Neuronal stem cell (in vitro differentiated cells): ENCODE measurements at regions not wholly inside any gene's neighbourhood (a gene's known extent, or its start where the extent isn't known, plus 50 kb on each side); places are given as distances from the start of the nearest gene placed in this dataset.
"Not testable (repeated sequence)": the region's sequence is repeated elsewhere in the genome, so short reads cannot be mapped to it uniquely, and the experiment has no call there.

ENCODE experiments used
- DNase-seq: peaks from one replicate; pipeline ENCODE4 v3.0.0-alpha.2; 2013; ENCODE audit warnings: low spot score
- H2AFZ ChIP-seq: one replicate; pipeline ENCODE4 v1.6.1; 2013; ENCODE audit warnings: mild to moderate bottlenecking, low read length, inconsistent platforms
- H2AK5ac ChIP-seq: 2 replicates; pipeline ENCODE4 v1.6.1; 2013; ENCODE audit warnings: low read depth, mild to moderate bottlenecking, inconsistent platforms, low read length, moderate library complexity, mixed read lengths
- H2BK120ac ChIP-seq: 2 replicates; pipeline ENCODE4 v1.6.1; 2013; ENCODE audit warnings: low read depth, mild to moderate bottlenecking, inconsistent platforms, low read length, moderate library complexity, mixed read lengths
- H2BK12ac ChIP-seq: one replicate; pipeline ENCODE4 v1.6.1; 2013; ENCODE audit warnings: low read length, inconsistent platforms
- H2BK15ac ChIP-seq: 2 replicates; pipeline ENCODE4 v1.6.1; 2013; ENCODE audit warnings: mild to moderate bottlenecking, low read length, inconsistent platforms, mixed read lengths
- H2BK5ac ChIP-seq: one replicate; pipeline ENCODE4 v1.6.1; 2013; ENCODE audit warnings: inconsistent platforms, mild to moderate bottlenecking, low read length, moderate library complexity
- H3K14ac ChIP-seq: one replicate; pipeline ENCODE4 v1.6.1; 2013; ENCODE audit warnings: low read length, inconsistent platforms
- H3K18ac ChIP-seq: 2 replicates; pipeline ENCODE4 v1.6.1; 2013; ENCODE audit warnings: low read length, inconsistent platforms
- H3K23ac ChIP-seq: 2 replicates; pipeline ENCODE4 v1.6.1; 2013; ENCODE audit warnings: low read depth, mild to moderate bottlenecking, mixed read lengths, low read length, inconsistent platforms; ENCODE audit not compliant: poor library complexity
- H3K27ac ChIP-seq: replicated peaks from 3 replicates; pipeline ENCODE4 v1.5.1; 2013; ENCODE audit warnings: low read length, inconsistent platforms
- H3K27me3 ChIP-seq, 3 experiments: 2 replicates each; pipeline ENCODE4 v1.6.1; 2013; ENCODE audit warnings: low read length in 3 of 3, mild to moderate bottlenecking in 2 of 3, inconsistent platforms in 1 of 3, low read depth in 1 of 3, mixed read lengths in 1 of 3, moderate library complexity in 1 of 3; ENCODE audit not compliant: control insufficient read depth in 3 of 3, insufficient read depth in 3 of 3
- H3K36me3 ChIP-seq, 2 donors: replicated peaks in 1 of 2; 2 replicates each; pipeline ENCODE4 v1.6.1; 2013; ENCODE audit warnings: low read length in 2 of 2; ENCODE audit not compliant: control insufficient read depth in 2 of 2, insufficient read depth in 2 of 2
- H3K4ac ChIP-seq: 2 replicates; pipeline ENCODE4 v1.6.1; 2013; ENCODE audit warnings: inconsistent platforms, mild to moderate bottlenecking, low read length, moderate library complexity
- H3K4me1 ChIP-seq, 2 donors: 1 replicate in 1 of 2; 2 replicates in 1 of 2; pipeline ENCODE4 v1.6.1; 2013; ENCODE audit warnings: low read length in 2 of 2, low read depth in 1 of 2; ENCODE audit not compliant: control insufficient read depth in 2 of 2, insufficient read depth in 1 of 2
- H3K4me2 ChIP-seq: one replicate; pipeline ENCODE4 v1.6.1; 2013; ENCODE audit warnings: mild to moderate bottlenecking, low read length, inconsistent platforms; ENCODE audit not compliant: insufficient read depth, poor library complexity, severe bottlenecking
- H3K4me3 ChIP-seq, 2 donors: 2 replicates each; pipeline ENCODE4 v1.5.1; 2013; ENCODE audit warnings: low read length in 2 of 2, mild to moderate bottlenecking in 2 of 2, inconsistent platforms in 1 of 2, moderate library complexity in 1 of 2
- H3K79me1 ChIP-seq: one replicate; pipeline ENCODE4 v1.6.1; 2013; ENCODE audit warnings: low read depth, mild to moderate bottlenecking, inconsistent platforms, low read length, moderate library complexity
- H3K9ac ChIP-seq: one replicate; pipeline ENCODE4 v1.6.1; 2013; ENCODE audit warnings: mild to moderate bottlenecking, low read depth, low read length, inconsistent platforms; ENCODE audit not compliant: poor library complexity
- H3K9me3 ChIP-seq, 2 donors: replicated peaks in 1 of 2; 2 replicates each; pipeline versions ENCODE3 to v1.6.1; 2013; ENCODE audit warnings: low read length in 2 of 2, mild to moderate bottlenecking in 2 of 2, inconsistent platforms in 1 of 2, low read depth in 1 of 2, mixed read lengths in 1 of 2, moderate library complexity in 1 of 2; ENCODE audit not compliant: control insufficient read depth in 2 of 2, insufficient read depth in 1 of 2
- H4K8ac ChIP-seq: one replicate; pipeline ENCODE4 v1.6.1; 2013; ENCODE audit warnings: low read depth, mild to moderate bottlenecking, inconsistent platforms, low read length, moderate library complexity
- H4K91ac ChIP-seq: one replicate; pipeline ENCODE4 v1.6.1; 2013; ENCODE audit warnings: low read length, low read depth, mild to moderate bottlenecking, inconsistent platforms; ENCODE audit not compliant: poor library complexity
- WGBS, 2 donors: extraction: QIAGEN DNeasy Blood & Tissue Kit; methylation state at CpG; one replicate each; pipeline ENCODE4 v1.1.7; 2013; ENCODE audit warnings: missing lambda C conversion rate in 2 of 2, mixed read lengths in 1 of 2; ENCODE audit not compliant: insufficient read length in 2 of 2, insufficient replicate concordance in 1 of 2; ENCODE audit errors: extremely low coverage in 2 of 2; 5-methylcytosine and 5-hydroxymethylcytosine counted together

DNA sequence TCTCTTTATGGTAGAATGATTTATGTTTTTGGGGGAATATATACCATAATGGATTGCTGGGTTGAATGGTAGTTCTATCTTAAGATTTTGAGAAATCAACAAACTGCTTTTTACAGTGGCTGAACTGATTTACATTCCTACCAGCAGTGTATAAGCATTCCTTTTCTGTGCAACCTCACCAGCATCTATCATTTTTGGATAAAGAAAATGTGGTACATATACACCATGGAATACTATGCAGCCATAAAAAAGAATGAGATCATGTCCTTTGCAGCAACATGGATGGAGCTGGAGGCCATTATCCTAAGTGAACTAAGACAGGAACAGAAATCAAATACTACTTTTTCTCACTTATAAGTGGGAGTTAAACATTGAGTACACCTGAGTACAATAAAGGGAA is 746.4 kb downstream of the MAT2B start:
- H3K27ac ChIP-seq, H3K9ac ChIP-seq, H2BK12ac ChIP-seq, H3K79me1 ChIP-seq, H3K9me3 ChIP-seq, H3K27me3 ChIP-seq, H2AFZ ChIP-seq, H2BK15ac ChIP-seq, H3K36me3 ChIP-seq, H3K4ac ChIP-seq, H3K18ac ChIP-seq, H2AK5ac ChIP-seq, H2BK5ac ChIP-seq, DNase-seq, H4K8ac ChIP-seq, H3K23ac ChIP-seq, H3K4me2 ChIP-seq, H3K14ac ChIP-seq, H3K4me3 ChIP-seq, H2BK120ac ChIP-seq, H4K91ac ChIP-seq: not testable (repeated sequence)
- peaks cover 0 to 17% of the 10 kb centered on the region in 2 donors for H3K4me1 ChIP-seq

DNA sequence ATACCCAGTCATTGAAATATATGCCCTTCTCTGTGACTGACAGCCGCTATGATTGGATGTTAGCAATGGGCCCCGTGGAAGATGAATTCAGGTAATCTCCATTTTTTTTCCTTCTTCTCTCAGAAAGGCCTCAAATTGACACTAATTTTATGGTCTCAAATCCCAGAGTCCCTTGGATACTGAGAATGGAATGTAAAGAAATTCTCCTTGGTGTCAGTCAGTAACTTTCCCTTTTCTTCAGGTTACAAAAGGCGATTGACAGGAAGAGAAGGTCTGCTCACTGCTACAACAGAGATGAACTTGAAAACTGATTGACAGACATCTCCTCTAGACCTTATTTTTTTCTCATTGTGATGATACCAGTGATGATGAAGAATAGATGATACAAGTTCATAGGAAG is 748.3 kb downstream of the MAT2B start:
- Histone ChIP-seq H3K27me3 (no peaks in the 10 kb centered on the region), H3K4me2 (no peak overlapping the region), H2BK120ac (no peak overlapping the region), H2BK5ac (no peak overlapping the region), H3K9me3 (no peaks in the 10 kb centered on the region), H3K14ac (no peak overlapping the region), H3K4me1 (peaks cover 0 to 17% of the 10 kb centered on the region in 2 donors), H4K91ac (no peak overlapping the region), H2AK5ac (no peak overlapping the region), H2AFZ (peak overlapping the region; percentile 30), H3K4ac (no peak overlapping the region), H2BK15ac (no peak overlapping the region), H3K27ac (no peak overlapping the region), H4K8ac (no peak overlapping the region), H3K36me3 (no peaks in the 10 kb centered on the region), H2BK12ac (no peak overlapping the region), H3K9ac (no peak overlapping the region), H3K4me3 (no peak overlapping the region), H3K79me1 (no peaks in the 10 kb centered on the region), H3K18ac (no peak overlapping the region), H3K23ac (no peak overlapping the region)
- no CpG with 5 or more reads among the region's 3 CpGs for WGBS, 2 donors
- no peak for DNase-seq

DNA sequence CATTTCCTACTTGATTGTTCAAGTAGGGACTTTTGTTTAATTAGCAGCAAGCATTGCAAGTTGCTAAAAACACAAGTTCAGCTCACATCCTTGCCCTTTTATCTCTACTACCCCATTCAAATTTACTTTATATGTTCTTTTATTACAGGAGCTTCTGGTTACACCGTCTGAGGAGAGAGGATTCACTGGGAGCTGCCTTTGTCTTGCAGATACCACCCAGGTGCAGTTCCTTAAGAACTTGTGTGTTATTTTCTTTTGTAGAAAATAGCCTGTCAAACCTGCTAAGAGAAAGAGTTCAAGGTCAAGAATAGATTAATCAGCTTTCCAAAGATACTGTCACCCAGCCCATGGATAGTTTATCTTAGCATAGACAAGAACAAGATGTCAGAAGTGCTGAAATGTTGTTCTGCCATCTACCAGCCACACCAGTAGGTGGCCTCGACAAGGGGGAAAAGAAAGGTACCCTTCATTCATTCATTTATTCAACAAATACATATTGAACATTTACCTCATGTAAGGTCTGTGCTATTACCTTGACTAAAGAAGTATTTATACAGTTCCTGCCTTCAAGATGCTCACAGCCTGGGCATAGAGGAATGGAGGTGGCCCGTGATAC is 750.3 kb downstream of the MAT2B start:
- Histone ChIP-seq H4K8ac (no peak overlapping the region), H3K18ac (no peak overlapping the region), H3K9ac (no peak overlapping the region), H3K4ac (no peak overlapping the region), H3K4me1 (peaks cover 0 to 17% of the 10 kb centered on the region in 2 donors), H2BK15ac (no peak overlapping the region), H2BK5ac (no peak overlapping the region), H2BK120ac (no peak overlapping the region), H2AFZ (no peak overlapping the region), H3K79me1 (no peaks in the 10 kb centered on the region), H3K4me3 (no peak overlapping the region), H2AK5ac (no peak overlapping the region), H4K91ac (no peak overlapping the region), H2BK12ac (no peak overlapping the region), H3K36me3 (no peaks in the 10 kb centered on the region), H3K27me3 (no peaks in the 10 kb centered on the region), H3K27ac (no peak overlapping the region), H3K23ac (no peak overlapping the region), H3K9me3 (no peaks in the 10 kb centered on the region), H3K14ac (no peak overlapping the region), H3K4me2 (no peak overlapping the region)
- no peak for DNase-seq
- WGBS, 2 donors = no CpG with 5 or more reads among the region's 3 CpGs

DNA sequence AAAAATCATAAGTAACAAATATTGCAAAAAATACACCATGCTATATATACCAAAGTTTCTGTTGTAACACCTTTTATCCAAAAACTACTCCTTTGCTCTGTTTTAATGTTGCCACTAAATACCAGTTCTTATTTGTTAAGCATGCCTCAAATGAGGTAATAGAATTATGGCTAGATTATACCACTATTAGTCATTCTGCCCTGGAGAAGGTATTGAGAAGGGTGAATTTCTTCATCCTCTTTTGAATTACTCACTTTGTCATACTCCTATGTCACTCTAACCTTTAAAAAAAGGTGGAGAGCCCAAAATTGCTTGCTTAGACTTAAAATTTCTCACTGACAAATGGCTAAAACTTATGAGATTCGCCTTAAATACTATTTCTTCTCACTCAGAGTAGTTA is 750.9 kb downstream of the MAT2B start:
- no peak overlapping the region for H3K4ac ChIP-seq
- no peak overlapping the region for H4K8ac ChIP-seq
- no peak overlapping the region for H2BK120ac ChIP-seq
- H3K9ac ChIP-seq = no peak overlapping the region
- H3K4me2 ChIP-seq = no peak overlapping the region
- no peak overlapping the region for H3K23ac ChIP-seq
- H3K18ac ChIP-seq = no peak overlapping the region
- no CpG with 5 or more reads among the region's 1 CpG for WGBS, 2 donors
- H2BK15ac ChIP-seq = no peak overlapping the region
- no peaks in the 10 kb centered on the region for H3K27me3 ChIP-seq
- H3K36me3 ChIP-seq = no peaks in the 10 kb centered on the region
- H2AK5ac ChIP-seq = no peak overlapping the region
- no peak overlapping the region for H2AFZ ChIP-seq
- H3K27ac ChIP-seq = no peak overlapping the region
- DNase-seq = no peak
- H3K14ac ChIP-seq = no peak overlapping the region
- H2BK5ac ChIP-seq = no peak overlapping the region
- H3K4me3 ChIP-seq = no peak overlapping the region
- H3K79me1 ChIP-seq = no peaks in the 10 kb centered on the region
- no peaks in the 10 kb centered on the region for H3K9me3 ChIP-seq
- no peak overlapping the region for H4K91ac ChIP-seq
- H3K4me1 ChIP-seq = peaks cover 0 to 17% of the 10 kb centered on the region in 2 donors
- no peak overlapping the region for H2BK12ac ChIP-seq
